IMR-90 (cell line): ENCODE measurements at regions not wholly inside any gene's neighbourhood (a gene's known extent, or its start where the extent isn't known, plus 50 kb on each side); places are given as distances from the start of the nearest gene placed in this dataset.

ENCODE experiments used
- BHLHE40 ChIP-seq: fragments of 150-350 bp; IDR thresholded peaks from 2 replicates; pipeline ENCODE4 v1.6.1; 2016; ENCODE audit warnings: mild to moderate bottlenecking, low read depth, low read length
- CEBPB ChIP-seq: IDR thresholded peaks from 2 replicates; pipeline ENCODE4 v1.6.1; 2012; ENCODE audit warnings: low read depth, low read length, improper control_type of control experiment
- CTCF ChIP-seq: conservative IDR thresholded peaks from 2 replicates; pipeline ENCODE4 v1.5.1; 2012; ENCODE audit warnings: mild to moderate bottlenecking, low read depth, low read length, improper control_type of control experiment
- FOS ChIP-seq: fragments of 150-350 bp; IDR thresholded peaks from 2 replicates; pipeline ENCODE4 v1.6.1; 2016; ENCODE audit warnings: low read depth, low read length
- MAZ ChIP-seq: IDR thresholded peaks from 2 replicates; pipeline ENCODE4 v1.6.1; 2012; ENCODE audit warnings: low read depth, mild to moderate bottlenecking, low read length, improper control_type of control experiment, moderate library complexity, borderline replicate concordance
- MXI1 ChIP-seq: IDR thresholded peaks from 2 replicates; pipeline ENCODE4 v1.6.1; 2012; ENCODE audit warnings: low read depth, mild to moderate bottlenecking, low read length, moderate library complexity, borderline replicate concordance
- NFE2L2 ChIP-seq: fragments of 150-350 bp; IDR thresholded peaks from 2 replicates; pipeline ENCODE4 v1.6.1; 2016; ENCODE audit warnings: low read depth, mild to moderate bottlenecking, low read length
- POLR2A ChIP-seq: IDR thresholded peaks from 2 replicates; pipeline ENCODE4 v1.6.1; 2012; ENCODE audit warnings: mild to moderate bottlenecking, low read depth, low read length
- RAD21 ChIP-seq: IDR thresholded peaks from 2 replicates; pipeline ENCODE4 v1.6.1; 2012; ENCODE audit warnings: low read length, improper control_type of control experiment
- RFX5 ChIP-seq: IDR thresholded peaks from 2 replicates; pipeline ENCODE4 v1.8.0; 2012; ENCODE audit warnings: low read depth, mild to moderate bottlenecking, low read length, moderate library complexity
- SMC3 ChIP-seq: fragments of 150-350 bp; IDR thresholded peaks from 2 replicates; pipeline ENCODE4 v1.6.1; 2016; ENCODE audit warnings: low read depth, mild to moderate bottlenecking, antibody characterized with exemption, low read length, moderate library complexity
- USF2 ChIP-seq: fragments of 150-350 bp; IDR thresholded peaks from 2 replicates; pipeline ENCODE4 v1.6.1; 2017; ENCODE audit warnings: mild to moderate bottlenecking, antibody characterized with exemption, low read length, low read depth

- no peak for TF ChIP-seq CEBPB
- no peak for TF ChIP-seq POLR2A
- TF ChIP-seq CTCF = no peak
- TF ChIP-seq MAZ = no peak
- no peak for TF ChIP-seq NFE2L2
- TF ChIP-seq RAD21 = no peak
- TF ChIP-seq FOS = no peak
- TF ChIP-seq MXI1 = no peak
- TF ChIP-seq USF2 = no peak
- TF ChIP-seq BHLHE40 = no peak
- no peak for TF ChIP-seq SMC3
- no peak for TF ChIP-seq RFX5
These were observed 123.4 kb downstream of the MAFB start for GRCh38 chr20:40565682-40566040.
